Transverse colon (tissue), 4 donors: ENCODE measurements at regions not wholly inside any gene's neighbourhood (a gene's known extent, or its start where the extent isn't known, plus 50 kb on each side); places are given as distances from the start of the nearest gene placed in this dataset.

Source experiments
- EP300 ChIP-seq: sonication (generic); formaldehyde crosslinking; IDR thresholded peaks from one replicate; pipeline ENCODE4 v1.6.1; 2017; ENCODE audit warnings: antibody characterized with exemption, low read depth
- POLR2A ChIP-seq: fragments of 450-650 bp; IDR thresholded peaks from one replicate; pipeline ENCODE4 v1.6.1; 2016; ENCODE audit warnings: antibody characterized with exemption, mild to moderate bottlenecking, moderate library complexity
- POLR2AphosphoS5 ChIP-seq, 3 donors: sonication (generic); formaldehyde crosslinking; IDR thresholded peaks; one replicate each; pipeline ENCODE4 v1.6.1; 2016; ENCODE audit warnings: antibody characterized with exemption in 3 of 3
- TF ChIP-seq, protein P1 (sequence below), 5 experiments: fragments of 200-600 bp in 3 of 5; fragments of 450-650 bp in 2 of 5; sonication (generic) in 3 of 5; IDR thresholded peaks; 1 replicate in 2 of 5; 2 replicates in 3 of 5; pipeline ENCODE4 v1.5.1; 2016 to 2017; ENCODE audit warnings: antibody characterized with exemption in 5 of 5, inconsistent platforms in 3 of 5, mild to moderate bottlenecking in 2 of 5, moderate library complexity in 1 of 5

- TF ChIP-seq, protein P1, sequence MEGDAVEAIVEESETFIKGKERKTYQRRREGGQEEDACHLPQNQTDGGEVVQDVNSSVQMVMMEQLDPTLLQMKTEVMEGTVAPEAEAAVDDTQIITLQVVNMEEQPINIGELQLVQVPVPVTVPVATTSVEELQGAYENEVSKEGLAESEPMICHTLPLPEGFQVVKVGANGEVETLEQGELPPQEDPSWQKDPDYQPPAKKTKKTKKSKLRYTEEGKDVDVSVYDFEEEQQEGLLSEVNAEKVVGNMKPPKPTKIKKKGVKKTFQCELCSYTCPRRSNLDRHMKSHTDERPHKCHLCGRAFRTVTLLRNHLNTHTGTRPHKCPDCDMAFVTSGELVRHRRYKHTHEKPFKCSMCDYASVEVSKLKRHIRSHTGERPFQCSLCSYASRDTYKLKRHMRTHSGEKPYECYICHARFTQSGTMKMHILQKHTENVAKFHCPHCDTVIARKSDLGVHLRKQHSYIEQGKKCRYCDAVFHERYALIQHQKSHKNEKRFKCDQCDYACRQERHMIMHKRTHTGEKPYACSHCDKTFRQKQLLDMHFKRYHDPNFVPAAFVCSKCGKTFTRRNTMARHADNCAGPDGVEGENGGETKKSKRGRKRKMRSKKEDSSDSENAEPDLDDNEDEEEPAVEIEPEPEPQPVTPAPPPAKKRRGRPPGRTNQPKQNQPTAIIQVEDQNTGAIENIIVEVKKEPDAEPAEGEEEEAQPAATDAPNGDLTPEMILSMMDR (IDR thresholded peaks at IDR 0.05), result no peak
- TF ChIP-seq POLR2A, result no peak
- TF ChIP-seq POLR2AphosphoS5 (IDR thresholded peaks at IDR 0.05), result peak in 1 of 3 donors; percentile 14
- no peak for TF ChIP-seq EP300
These were observed 136.3 kb upstream of the PRICKLE1 start for GRCh38 chr12:42725809-42726208.
